HepG2 (cell line): ENCODE measurements at regions not wholly inside any gene's neighbourhood (a gene's known extent, or its start where the extent isn't known, plus 50 kb on each side); places are given as distances from the start of the nearest gene placed in this dataset.

Source experiments
- ATAC-seq: fragments of 200-7000 bp; cut with Tn5 transposase; 3 replicates; pipeline ENCODE4 v1.9.1; 2020; ENCODE audit warnings: mild to moderate bottlenecking, moderate library complexity
- BruUV-seq: library from RNA; stranded (reverse); fragments of 400-500 nt; replicated peaks from 2 replicates; lab custom pipeline; 2021; lab: Mats Ljungman, UMichigan
- CTCF ChIA-PET: fragments of 300-600 bp; formaldehyde crosslinking; extraction: SDS; loops from one replicate; lab custom pipeline; 2021; ENCODE audit warnings: low total read pairs, inconsistent platforms, low intra/inter-chr PET ratio; lab: Yijun Ruan, JAX
- POLR2A ChIA-PET: fragments of 350-600 bp; sonication (Branson Sonifier 250); formaldehyde crosslinking; loops from one replicate; lab custom pipeline; 2020; ENCODE audit warnings: antibody characterized with exemption, inconsistent platforms; lab: Yijun Ruan, JAX
- DNase-seq: peaks from one replicate; pipeline ENCODE4 v3.0.0-alpha.2; 2015; ENCODE audit warnings: low spot score
- FAIRE-seq: peaks from 3 replicates; lab custom pipeline; 2011; peaks lifted over from hg19 to GRCh38; lab: Jason Lieb, UNC
- H2AFZ ChIP-seq: one replicate; pipeline ENCODE4 v1.6.1; 2011; ENCODE audit warnings: low read length, inconsistent platforms
- H3K27ac ChIP-seq: fragments of 300-600 bp; 3 replicates; pipeline ENCODE4 v1.8.0; 2011; ENCODE audit warnings: mixed run types, mild to moderate bottlenecking, mixed read lengths, low read length, inconsistent platforms; ENCODE audit not compliant: insufficient read depth; ENCODE audit errors: extremely low read length
- H3K27me3 ChIP-seq, 2 experiments: fragments of 200-600 bp in 1 of 2; 2 replicates in 1 of 2; 3 replicates in 1 of 2; pipeline versions ENCODE4 v1.6.0 to v1.8.0; 2011; ENCODE audit warnings: low read length in 2 of 2, mild to moderate bottlenecking in 2 of 2, moderate library complexity in 2 of 2, inconsistent platforms in 1 of 2; ENCODE audit not compliant: insufficient read depth in 2 of 2, control insufficient read depth in 1 of 2
- H3K36me3 ChIP-seq, 2 experiments: fragments of 200-600 bp in 1 of 2; replicated peaks in 1 of 2; 2 replicates in 1 of 2; 3 replicates in 1 of 2; pipeline versions ENCODE4 v1.5.1 to v1.8.0; 2011; ENCODE audit warnings: low read length in 2 of 2, inconsistent platforms in 1 of 2; ENCODE audit not compliant: insufficient read depth in 2 of 2, control insufficient read depth in 1 of 2
- H3K4me1 ChIP-seq: 2 replicates; pipeline ENCODE4 v1.5.1; 2012; ENCODE audit warnings: low read length, inconsistent platforms; ENCODE audit not compliant: insufficient read depth
- H3K4me2 ChIP-seq: 2 replicates; pipeline ENCODE4 v1.6.0; 2011; ENCODE audit warnings: low read depth, low read length, inconsistent platforms
- H3K4me3 ChIP-seq, 3 experiments: fragments of 200-600 bp in 1 of 3; sonication (generic), shearing (Covaris generic) in 1 of 3; replicated peaks in 1 of 3; 2 replicates each; pipeline ENCODE4 v1.5.1; 2011 to 2016; ENCODE audit warnings: low read length in 3 of 3, inconsistent platforms in 2 of 3, low read depth in 2 of 3, mild to moderate bottlenecking in 2 of 3, control low read depth in 1 of 3, mixed read lengths in 1 of 3; ENCODE audit not compliant: insufficient read depth in 1 of 3
- H3K79me2 ChIP-seq: one replicate; pipeline ENCODE4 v1.6.1; 2011; ENCODE audit warnings: low read length, inconsistent platforms; ENCODE audit not compliant: insufficient read depth
- H3K9ac ChIP-seq: 2 replicates; pipeline ENCODE4 v1.6.0; 2011; ENCODE audit warnings: mild to moderate bottlenecking, low read depth, low read length, inconsistent platforms; ENCODE audit not compliant: insufficient read depth
- H3K9me3 ChIP-seq: 2 replicates; pipeline ENCODE4 v1.5.1; 2012; ENCODE audit warnings: mild to moderate bottlenecking, low read length
- H4K20me1 ChIP-seq: 2 replicates; pipeline ENCODE4 v1.6.0; 2011; ENCODE audit warnings: inconsistent platforms, mild to moderate bottlenecking, low read length, moderate library complexity; ENCODE audit not compliant: insufficient read depth
- FOXC1 ChIP-seq: sonication (generic); formaldehyde crosslinking; IDR thresholded peaks from 2 replicates; pipeline ENCODE4 v1.8.0; 2022; ENCODE audit warnings: mild to moderate bottlenecking, missing genetic modification reagents, borderline replicate concordance
- FOXJ3 ChIP-seq: sonication (generic); formaldehyde crosslinking; IDR thresholded peaks from 2 replicates; pipeline ENCODE4 v1.4.0; 2020; ENCODE audit warnings: missing genetic modification reagents, mild to moderate bottlenecking, borderline replicate concordance
- NCOA2 ChIP-seq: sonication (generic); formaldehyde crosslinking; IDR thresholded peaks from 2 replicates; pipeline ENCODE4 v1.8.0; 2022; ENCODE audit warnings: inconsistent platforms
- PPARG ChIP-seq: conservative IDR thresholded peaks from 2 replicates; pipeline ENCODE4 v1.6.1; 2016; ENCODE audit warnings: missing biosample characterization, missing genetic modification reagents
- ZNF569 ChIP-seq: sonication (generic); formaldehyde crosslinking; IDR thresholded peaks from 2 replicates; pipeline ENCODE4 v1.5.0; 2020; ENCODE audit warnings: mild to moderate bottlenecking, missing genetic modification reagents, moderate library complexity, borderline replicate concordance
- WGBS: methylation state at CpG from one replicate; pipeline ENCODE4 v1.1.6; 2017; ENCODE audit warnings: low lambda C conversion rate; 5-methylcytosine and 5-hydroxymethylcytosine counted together
- in situ Hi-C: cut with HindIII; loops from 2 replicates; pipeline ENCODE4 v1.10.0; 2017; ENCODE audit warnings: low pct_unique_long_range_greater_than_20kb; ENCODE audit not compliant: extremely low pct_ligation_motif_present
- intact Hi-C: fragments of 100-400 bp; cut with micrococcal nuclease; formaldehyde crosslinking; loops from one replicate; pipeline ENCODE4 v1.10.0; 2022; ENCODE audit not compliant: unreplicated experiment
- TF ChIP-seq, protein P1 (sequence below): sonication (generic); formaldehyde crosslinking; IDR thresholded peaks from 2 replicates; pipeline ENCODE4 v1.5.0; 2020; ENCODE audit warnings: missing genetic modification reagents

DNA sequence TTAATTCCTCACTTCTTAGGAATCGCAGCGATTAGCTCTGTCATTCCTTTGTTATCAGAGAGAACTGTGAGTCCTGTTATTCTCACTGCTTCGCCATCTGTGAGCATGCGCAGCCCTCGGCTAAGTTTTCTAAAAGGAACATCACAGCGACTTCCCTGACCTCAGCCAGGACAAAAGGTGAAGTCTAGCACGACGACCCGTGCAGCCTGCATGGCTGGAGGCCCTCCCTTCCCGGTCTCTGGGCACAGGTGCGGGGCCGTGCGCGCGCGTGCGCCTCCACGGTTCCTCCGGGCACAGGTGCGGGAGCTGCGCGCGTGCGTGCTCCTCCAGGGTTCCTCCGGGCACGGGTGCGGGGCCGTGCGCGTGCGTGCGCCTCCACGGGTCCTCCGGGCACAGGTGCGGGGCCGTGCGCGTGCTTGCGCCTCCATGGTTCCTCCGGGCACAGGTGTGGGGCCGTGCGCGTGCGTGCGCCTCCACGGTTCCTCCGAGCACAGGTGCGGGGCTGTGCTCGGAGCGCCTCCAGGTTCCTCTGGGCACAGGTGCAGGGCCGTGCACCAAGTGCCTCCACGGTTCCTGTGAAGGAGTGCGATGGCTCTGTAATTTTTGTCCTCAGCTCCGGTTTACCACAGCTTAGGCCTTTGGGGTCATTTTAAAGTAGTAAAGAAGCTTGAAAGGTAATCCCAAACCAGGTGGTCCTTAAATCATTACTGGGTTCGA lies 212.3 kb downstream of the ERMARD start:
- Histone ChIP-seq H3K9ac (no peak overlapping the region), H3K79me2 (no peaks in the 10 kb centered on the region), H3K27ac (no peak overlapping the region), H3K4me2 (no peak overlapping the region), H2AFZ (no peak overlapping the region), H3K36me3 (no peaks in the 10 kb centered on the region), H4K20me1 (no peaks in the 10 kb centered on the region), H3K4me3 (no peak overlapping the region), H3K4me1 (no peaks in the 10 kb centered on the region), H3K27me3 (peaks cover 8 to 72% of the 10 kb centered on the region in 2 experiments; a peak in 4 of 5 replicates), H3K9me3 (no peaks in the 10 kb centered on the region)
- ATAC-seq (no peak), DNase-seq (no peak), FAIRE-seq (no peak)
- TF ChIP-seq NCOA2 (CRISPR knock-in tag) = no peak
- no peak for TF ChIP-seq PPARG
- TF ChIP-seq, protein P1, sequence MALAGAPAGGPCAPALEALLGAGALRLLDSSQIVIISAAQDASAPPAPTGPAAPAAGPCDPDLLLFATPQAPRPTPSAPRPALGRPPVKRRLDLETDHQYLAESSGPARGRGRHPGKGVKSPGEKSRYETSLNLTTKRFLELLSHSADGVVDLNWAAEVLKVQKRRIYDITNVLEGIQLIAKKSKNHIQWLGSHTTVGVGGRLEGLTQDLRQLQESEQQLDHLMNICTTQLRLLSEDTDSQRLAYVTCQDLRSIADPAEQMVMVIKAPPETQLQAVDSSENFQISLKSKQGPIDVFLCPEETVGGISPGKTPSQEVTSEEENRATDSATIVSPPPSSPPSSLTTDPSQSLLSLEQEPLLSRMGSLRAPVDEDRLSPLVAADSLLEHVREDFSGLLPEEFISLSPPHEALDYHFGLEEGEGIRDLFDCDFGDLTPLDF (CRISPR knock-in tag) = no peak
- TF ChIP-seq FOXJ3 (CRISPR knock-in tag) = no peak
- no peak for TF ChIP-seq ZNF569 (CRISPR knock-in tag)
- TF ChIP-seq FOXC1 = no peak
- ChIA-PET POLR2A (no interaction called here), CTCF (no interaction called here)
- in situ Hi-C loops (no loop called here), intact Hi-C loops (no loop called here)
- BruUV-seq = no TSS peak
- WGBS = 57% methylated on average over 32 of the region's 55 CpGs
